NB4 (cell line): ENCODE measurements at regions not wholly inside any gene's neighbourhood (a gene's known extent, or its start where the extent isn't known, plus 50 kb on each side); places are given as distances from the start of the nearest gene placed in this dataset.
A peak's percentile ranks its signal among the peaks of the same experiment; 100 is the strongest.

Source experiments
- DNase-seq: peaks from one replicate; pipeline ENCODE4 v3.0.0; 2010; ENCODE audit warnings: low read depth
- H3K4me3 ChIP-seq: one replicate; pipeline ENCODE4 v1.5.1; 2011; ENCODE audit warnings: mild to moderate bottlenecking, low read depth, low read length, moderate library complexity
- MYC ChIP-seq: IDR thresholded peaks from 2 replicates; pipeline ENCODE4 v1.6.1; 2011; ENCODE audit warnings: low read depth, low read length
- POLR2A ChIP-seq: IDR thresholded peaks from 2 replicates; pipeline ENCODE4 v1.6.1; 2011; ENCODE audit warnings: mild to moderate bottlenecking; ENCODE audit not compliant: insufficient read length; ENCODE audit errors: extremely low read depth
- TF ChIP-seq, protein P1 (sequence below): IDR thresholded peaks from one replicate; pipeline ENCODE4 v1.5.1; 2012; ENCODE audit warnings: low read depth, low read length
- TF ChIP-seq, protein P2 (sequence below): IDR thresholded peaks from 2 replicates; pipeline ENCODE4 v1.6.1; 2011; ENCODE audit warnings: low read depth, low read length

DNA sequence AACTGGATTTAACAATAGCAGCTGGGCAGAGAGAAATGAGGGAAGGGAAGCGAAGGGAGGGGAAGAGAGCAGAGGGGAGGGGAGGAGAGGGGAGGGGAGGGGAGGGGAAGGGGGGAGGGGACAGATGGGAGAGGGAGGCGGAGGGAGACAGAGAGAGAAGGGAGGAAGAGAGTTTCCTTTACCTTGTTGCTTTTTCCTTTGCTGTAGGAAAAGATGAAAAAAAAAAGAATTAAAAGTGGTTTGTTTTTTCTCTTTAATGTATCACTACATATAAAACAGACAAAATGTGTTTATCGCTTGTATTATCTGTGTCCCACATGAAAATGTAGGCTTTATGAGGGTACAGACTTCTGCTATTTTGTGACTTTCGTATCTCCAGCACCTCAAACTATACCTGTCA, 190.4 kb upstream of the KYNU start:
- TF ChIP-seq, protein P1, sequence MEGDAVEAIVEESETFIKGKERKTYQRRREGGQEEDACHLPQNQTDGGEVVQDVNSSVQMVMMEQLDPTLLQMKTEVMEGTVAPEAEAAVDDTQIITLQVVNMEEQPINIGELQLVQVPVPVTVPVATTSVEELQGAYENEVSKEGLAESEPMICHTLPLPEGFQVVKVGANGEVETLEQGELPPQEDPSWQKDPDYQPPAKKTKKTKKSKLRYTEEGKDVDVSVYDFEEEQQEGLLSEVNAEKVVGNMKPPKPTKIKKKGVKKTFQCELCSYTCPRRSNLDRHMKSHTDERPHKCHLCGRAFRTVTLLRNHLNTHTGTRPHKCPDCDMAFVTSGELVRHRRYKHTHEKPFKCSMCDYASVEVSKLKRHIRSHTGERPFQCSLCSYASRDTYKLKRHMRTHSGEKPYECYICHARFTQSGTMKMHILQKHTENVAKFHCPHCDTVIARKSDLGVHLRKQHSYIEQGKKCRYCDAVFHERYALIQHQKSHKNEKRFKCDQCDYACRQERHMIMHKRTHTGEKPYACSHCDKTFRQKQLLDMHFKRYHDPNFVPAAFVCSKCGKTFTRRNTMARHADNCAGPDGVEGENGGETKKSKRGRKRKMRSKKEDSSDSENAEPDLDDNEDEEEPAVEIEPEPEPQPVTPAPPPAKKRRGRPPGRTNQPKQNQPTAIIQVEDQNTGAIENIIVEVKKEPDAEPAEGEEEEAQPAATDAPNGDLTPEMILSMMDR, result no peak
- TF ChIP-seq MYC, result no peak
- TF ChIP-seq, protein P2, sequence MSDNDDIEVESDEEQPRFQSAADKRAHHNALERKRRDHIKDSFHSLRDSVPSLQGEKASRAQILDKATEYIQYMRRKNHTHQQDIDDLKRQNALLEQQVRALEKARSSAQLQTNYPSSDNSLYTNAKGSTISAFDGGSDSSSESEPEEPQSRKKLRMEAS, result no peak
- TF ChIP-seq POLR2A, result no peak
- no peak overlapping the region for H3K4me3 ChIP-seq
- no peak for DNase-seq

DNA sequence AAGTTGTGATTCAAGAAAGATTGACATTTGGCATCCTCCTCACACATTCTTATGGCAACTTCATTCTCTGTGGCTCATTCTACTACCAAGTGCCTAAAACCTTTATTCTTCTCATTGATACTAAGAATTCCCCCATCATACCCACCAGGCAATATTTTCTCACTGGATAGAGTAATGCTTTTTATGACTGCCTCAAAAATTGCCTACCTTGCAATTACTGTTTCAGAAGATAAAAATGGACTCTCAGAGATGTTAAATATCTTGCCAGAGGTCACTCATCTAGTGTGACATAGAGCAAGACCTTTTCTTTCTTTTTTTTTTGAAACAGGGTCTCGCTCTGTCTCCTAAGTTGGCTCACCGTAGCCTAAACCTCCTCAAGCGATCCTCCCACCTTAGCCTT, 192.8 kb upstream of the KYNU start:
- no peak overlapping the region for H3K4me3 ChIP-seq
- DNase-seq, result no peak
- TF ChIP-seq, protein P1, result no peak
- TF ChIP-seq POLR2A (no peak), MYC (no peak)
- TF ChIP-seq, protein P2, result no peak

DNA sequence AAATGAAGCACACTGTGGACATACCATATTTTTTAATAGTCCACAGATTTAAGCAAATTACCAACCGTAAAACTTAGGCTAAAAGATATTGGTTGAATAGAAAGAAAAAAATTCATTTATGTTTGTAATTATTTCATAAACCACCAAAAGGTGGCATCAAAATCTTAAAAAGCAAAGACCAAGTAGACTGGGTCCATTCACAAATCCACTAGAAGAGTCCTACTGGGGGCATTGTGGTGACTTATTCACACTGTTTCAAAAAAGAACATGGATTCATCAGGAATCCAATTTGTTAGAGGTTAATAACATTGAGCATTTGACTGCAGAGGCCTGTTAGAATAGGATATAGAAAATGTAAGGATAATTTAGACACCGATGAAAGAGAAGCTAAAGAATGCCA, 194.9 kb upstream of the KYNU start:
- peak; percentile 67 for DNase-seq

DNA sequence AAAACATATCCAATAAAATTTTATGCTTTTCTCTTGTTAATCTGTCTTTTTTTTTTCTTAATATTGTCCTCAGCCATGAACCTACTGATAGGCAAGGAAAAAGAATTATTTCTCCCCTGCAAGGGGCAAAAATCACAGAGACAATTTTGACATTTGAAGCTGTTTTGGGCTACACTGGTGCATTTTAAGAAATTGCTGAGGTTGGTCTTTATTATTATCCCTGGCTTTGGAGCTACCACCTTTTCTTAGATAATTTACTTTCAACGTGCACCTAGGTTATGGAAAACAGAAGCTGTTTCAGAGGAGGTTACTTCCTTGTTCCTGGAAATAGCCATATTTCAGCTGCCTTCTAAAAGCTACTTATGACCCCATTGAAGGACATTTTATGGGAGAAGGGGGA, 195.5 kb upstream of the KYNU start:
- H3K4me3 ChIP-seq, result no peak overlapping the region
- TF ChIP-seq POLR2A (no peak), MYC (no peak)
- TF ChIP-seq, protein P2, result no peak
- TF ChIP-seq, protein P1, result no peak
- DNase-seq, result no peak

More for the DNA sequence above, 194.9 kb upstream of the KYNU start:
- TF ChIP-seq, protein P2, result no peak
- TF ChIP-seq MYC (no peak), POLR2A (no peak)
- TF ChIP-seq, protein P1, result no peak
- no peak overlapping the region for H3K4me3 ChIP-seq

DNA sequence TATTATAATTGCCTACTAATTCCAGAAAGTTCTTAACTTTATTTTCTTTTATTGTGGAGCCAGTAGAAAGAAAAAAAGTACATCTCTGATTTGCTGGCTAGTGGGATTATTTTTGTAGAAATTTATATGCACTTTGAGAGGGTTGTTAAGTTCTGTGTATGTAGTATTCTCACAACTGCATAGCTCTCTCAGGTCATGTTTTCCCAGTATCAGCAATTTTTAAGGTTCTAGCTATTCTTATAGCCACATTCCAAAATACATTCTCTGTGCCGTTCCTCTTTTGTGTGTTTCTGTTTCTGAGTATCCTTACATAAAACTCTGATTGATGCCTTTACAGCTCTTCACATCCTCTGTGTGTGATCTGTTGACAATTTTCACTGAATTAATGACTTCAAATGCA, 199.3 kb upstream of the KYNU start:
- H3K4me3 ChIP-seq, result no peak overlapping the region
- no peak for DNase-seq
- TF ChIP-seq, protein P2, result no peak
- TF ChIP-seq POLR2A (no peak), MYC (no peak)

DNA sequence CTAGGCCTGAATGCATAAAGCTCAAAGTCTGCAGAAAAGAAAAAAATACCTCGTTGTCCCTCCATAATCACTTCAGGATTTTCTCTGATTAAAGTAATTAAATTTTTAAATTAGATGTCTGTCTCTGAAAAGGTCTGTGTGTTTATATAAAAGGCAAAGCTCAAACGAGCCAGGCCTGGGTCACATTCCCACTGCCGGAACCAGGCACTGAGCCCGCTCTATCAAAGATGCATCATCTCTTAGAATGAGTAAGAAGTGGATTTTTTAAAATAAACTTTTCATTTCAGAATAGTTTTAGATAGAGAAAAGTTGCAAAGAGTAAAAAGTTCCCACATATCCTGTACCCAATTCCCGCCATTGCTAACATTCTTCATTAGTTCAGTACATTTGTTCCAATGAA, 202.1 kb upstream of the KYNU start:
- H3K4me3 ChIP-seq, result no peak overlapping the region
- TF ChIP-seq, protein P2, result no peak
- TF ChIP-seq POLR2A (no peak), MYC (no peak)
- TF ChIP-seq, protein P1, result no peak
- no peak for DNase-seq
